H1 (cell line): ENCODE measurements at regions not wholly inside any gene's neighbourhood (a gene's known extent, or its start where the extent isn't known, plus 50 kb on each side); places are given as distances from the start of the nearest gene placed in this dataset.
"Not testable (repeated sequence)": the region's sequence is repeated elsewhere in the genome, so short reads cannot be mapped to it uniquely, and the experiment has no call there.

ENCODE experiments used
- CTCF ChIA-PET: fragments of 300-600 bp; sonication (Branson Sonifier 250); formaldehyde crosslinking; loops from one replicate; lab custom pipeline; 2021; ENCODE audit not compliant: partially characterized antibody; lab: Charles Lee
- POLR2A ChIA-PET: fragments of 300-600 bp; sonication (Branson Sonifier 250); formaldehyde crosslinking; loops from one replicate; lab custom pipeline; 2021; ENCODE audit warnings: inconsistent platforms; ENCODE audit not compliant: partially characterized antibody; lab: Charles Lee
- DNase-seq, 2 experiments: peaks; one replicate each; pipeline versions ENCODE4 v3.0.0 to v3.0.0-alpha.2; 2010 to 2022; ENCODE audit warnings: low spot score in 2 of 2, low read depth in 1 of 2, mixed read lengths in 1 of 2
- FAIRE-seq: peaks from 2 replicates; lab custom pipeline; 2011; peaks lifted over from hg19 to GRCh38; lab: Jason Lieb, UNC
- H2AFZ ChIP-seq: 2 replicates; pipeline ENCODE4 v1.8.1; 2012; ENCODE audit warnings: low read length, inconsistent platforms
- H2AK5ac ChIP-seq: 2 replicates; pipeline ENCODE4 v1.6.1; 2013; ENCODE audit warnings: low read depth, low read length
- H2BK120ac ChIP-seq: replicated peaks from 2 replicates; pipeline ENCODE3; 2013; ENCODE audit warnings: low read depth, low read length, inconsistent platforms
- H2BK12ac ChIP-seq: 2 replicates; pipeline ENCODE4 v1.6.1; 2013; ENCODE audit warnings: low read depth, low read length
- H2BK15ac ChIP-seq: 2 replicates; pipeline ENCODE4 v1.6.1; 2013; ENCODE audit warnings: low read length
- H2BK20ac ChIP-seq: 2 replicates; pipeline ENCODE4 v1.6.1; 2013; ENCODE audit warnings: low read length
- H2BK5ac ChIP-seq: 2 replicates; pipeline ENCODE4 v1.6.1; 2013; ENCODE audit warnings: low read depth, low read length
- H3K14ac ChIP-seq: 2 replicates; pipeline ENCODE4 v1.6.1; 2013; ENCODE audit warnings: inconsistent platforms; ENCODE audit not compliant: insufficient read length
- H3K18ac ChIP-seq: 2 replicates; pipeline ENCODE4 v1.6.1; 2013; ENCODE audit warnings: low read length; ENCODE audit errors: extremely low read depth
- H3K23ac ChIP-seq: 2 replicates; pipeline ENCODE4 v1.6.1; 2013; ENCODE audit warnings: inconsistent platforms; ENCODE audit not compliant: insufficient read length
- H3K23me2 ChIP-seq: 2 replicates; pipeline ENCODE4 v1.6.1; 2013; ENCODE audit warnings: low read depth, low read length
- H3K27ac ChIP-seq: 2 replicates; pipeline ENCODE4 v1.6.1; 2011; ENCODE audit warnings: low read depth, low read length, inconsistent platforms
- H3K27me3 ChIP-seq, 4 experiments: replicated peaks in 1 of 4; 1 replicate in 1 of 4; 2 replicates in 3 of 4; pipeline versions ENCODE4 v1.6.1 to v1.8.1; 2011 to 2013; ENCODE audit warnings: low read length in 3 of 4, mild to moderate bottlenecking in 3 of 4, inconsistent platforms in 2 of 4, mixed read lengths in 2 of 4, moderate library complexity in 1 of 4; ENCODE audit not compliant: control insufficient read depth in 3 of 4, insufficient read depth in 3 of 4; ENCODE audit errors: extremely low read depth in 1 of 4
- H3K36me3 ChIP-seq, 4 experiments: 2 replicates each; pipeline versions ENCODE4 v1.6.1 to v1.8.1; 2011 to 2013; ENCODE audit warnings: mild to moderate bottlenecking in 4 of 4, low read length in 3 of 4, moderate library complexity in 2 of 4, control low read depth in 1 of 4, inconsistent platforms in 1 of 4; ENCODE audit not compliant: insufficient read depth in 4 of 4, control insufficient read depth in 2 of 4
- H3K4ac ChIP-seq: replicated peaks from 2 replicates; pipeline ENCODE3; 2013; ENCODE audit warnings: low read length, low read depth, mixed read lengths, inconsistent platforms; ENCODE audit not compliant: insufficient read length
- H3K4me1 ChIP-seq, 4 experiments: replicated peaks in 1 of 4; 1 replicate in 1 of 4; 2 replicates in 3 of 4; pipeline versions ENCODE4 v1.6.1 to v1.8.1; 2011 to 2013; ENCODE audit warnings: low read length in 3 of 4, inconsistent platforms in 2 of 4, mixed read lengths in 1 of 4; ENCODE audit not compliant: insufficient read depth in 4 of 4, control insufficient read depth in 3 of 4
- H3K4me2 ChIP-seq, 2 experiments: 2 replicates each; pipeline versions ENCODE4 v1.6.1 to v1.8.1; 2011 to 2013; ENCODE audit warnings: low read depth in 2 of 2, low read length in 2 of 2, control low read depth in 1 of 2, inconsistent platforms in 1 of 2, mild to moderate bottlenecking in 1 of 2; ENCODE audit not compliant: insufficient read depth in 1 of 2
- H3K4me3 ChIP-seq, 4 experiments: fragments of 200-600, 300-600 bp in 1 of 4; sonication (generic), shearing (Covaris generic), sonication (Bioruptor Twin) in 1 of 4; 2 replicates each; pipeline versions ENCODE4 v1.5.1 to v1.8.1; 2011 to 2016; ENCODE audit warnings: low read length in 4 of 4, low read depth in 3 of 4, control low read depth in 2 of 4, inconsistent platforms in 2 of 4, mild to moderate bottlenecking in 2 of 4, mixed read lengths in 1 of 4, moderate library complexity in 1 of 4; ENCODE audit not compliant: insufficient read depth in 2 of 4; ENCODE audit errors: extremely low read depth in 1 of 4
- H3K56ac ChIP-seq: replicated peaks from 2 replicates; pipeline ENCODE3; 2013; ENCODE audit warnings: low read depth, mild to moderate bottlenecking, mixed read lengths, low read length, inconsistent platforms; ENCODE audit not compliant: insufficient read length
- H3K79me1 ChIP-seq: 2 replicates; pipeline ENCODE4 v1.6.1; 2013; ENCODE audit warnings: low read depth, low read length, control low read depth
- H3K79me2 ChIP-seq, 2 experiments: 2 replicates each; pipeline versions ENCODE4 v1.6.1 to v1.8.1; 2012 to 2013; ENCODE audit warnings: low read length in 2 of 2, mild to moderate bottlenecking in 2 of 2, inconsistent platforms in 1 of 2; ENCODE audit not compliant: insufficient read depth in 2 of 2, control insufficient read depth in 1 of 2
- H3K9ac ChIP-seq, 4 experiments: replicated peaks in 1 of 4; 1 replicate in 1 of 4; 2 replicates in 3 of 4; pipeline versions ENCODE4 v1.6.1 to v1.8.1; 2011 to 2013; ENCODE audit warnings: low read depth in 3 of 4, low read length in 3 of 4, control low read depth in 2 of 4, mild to moderate bottlenecking in 2 of 4, moderate library complexity in 2 of 4, inconsistent platforms in 1 of 4; ENCODE audit errors: extremely low read depth in 1 of 4
- H3K9me3 ChIP-seq, 2 experiments: 2 replicates each; pipeline versions ENCODE4 v1.6.1 to v1.8.1; 2012 to 2013; ENCODE audit warnings: mild to moderate bottlenecking in 2 of 2, moderate library complexity in 2 of 2, control low read depth in 1 of 2, inconsistent platforms in 1 of 2, low read depth in 1 of 2, low read length in 1 of 2, mixed read lengths in 1 of 2; ENCODE audit not compliant: insufficient read depth in 2 of 2
- H4K20me1 ChIP-seq, 2 experiments: replicated peaks in 1 of 2; 2 replicates each; pipeline versions ENCODE3 to v1.8.1; 2011 to 2013; ENCODE audit warnings: inconsistent platforms in 2 of 2, low read length in 2 of 2, mild to moderate bottlenecking in 1 of 2; ENCODE audit not compliant: insufficient read depth in 2 of 2, control insufficient read depth in 1 of 2
- H4K5ac ChIP-seq: 2 replicates; pipeline ENCODE4 v1.6.1; 2013; ENCODE audit warnings: low read length, low read depth, mixed read lengths, inconsistent platforms; ENCODE audit not compliant: insufficient read length
- H4K8ac ChIP-seq: 2 replicates; pipeline ENCODE4 v1.8.0; 2013; ENCODE audit warnings: mild to moderate bottlenecking, moderate library complexity, low read length, inconsistent platforms; ENCODE audit not compliant: insufficient read depth; ENCODE audit errors: extremely low read depth
- H4K91ac ChIP-seq: replicated peaks from 2 replicates; pipeline ENCODE3; 2013; ENCODE audit warnings: low read length, mixed read lengths, inconsistent platforms; ENCODE audit not compliant: insufficient read length
- KDM1A ChIP-seq: fragments of 200-600, 300-600 bp; sonication (generic); IDR thresholded peaks from 2 replicates; pipeline ENCODE4 v1.7.1; 2016; ENCODE audit warnings: mild to moderate bottlenecking, low read length, borderline replicate concordance

DNA sequence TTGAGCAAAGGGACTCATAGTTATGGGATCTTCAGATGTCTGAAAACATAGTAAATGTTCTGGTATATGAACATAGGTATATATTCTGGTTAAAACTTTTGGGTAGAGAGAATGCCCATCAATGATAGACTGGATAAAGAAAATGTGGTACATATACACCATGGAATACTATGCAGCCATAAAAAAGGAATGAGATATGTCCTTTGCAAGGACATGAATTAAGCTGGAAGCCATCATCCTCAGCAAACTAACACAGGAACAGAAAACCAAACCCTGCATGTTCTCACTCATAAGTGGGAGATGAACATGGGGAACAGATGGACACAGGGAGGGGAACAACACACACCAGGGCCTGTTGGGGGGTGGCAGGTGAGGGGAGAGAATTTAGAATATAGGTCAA lies 171.0 kb upstream of the CCNH start:
- H3K27ac ChIP-seq, H2AFZ ChIP-seq, H3K18ac ChIP-seq, H3K56ac ChIP-seq, H3K23me2 ChIP-seq, H3K79me1 ChIP-seq, H4K91ac ChIP-seq, H2BK5ac ChIP-seq, H2BK120ac ChIP-seq, H3K36me3 ChIP-seq, H3K4me1 ChIP-seq, DNase-seq, H3K4me2 ChIP-seq, H3K14ac ChIP-seq, H4K5ac ChIP-seq, H3K23ac ChIP-seq, H3K27me3 ChIP-seq, H2BK12ac ChIP-seq, H4K20me1 ChIP-seq, H3K79me2 ChIP-seq, H3K4me3 ChIP-seq, FAIRE-seq, H4K8ac ChIP-seq, CTCF ChIA-PET, H3K9ac ChIP-seq, POLR2A ChIA-PET, H2AK5ac ChIP-seq, H2BK15ac ChIP-seq, H3K9me3 ChIP-seq, H3K4ac ChIP-seq, H2BK20ac ChIP-seq: not testable (repeated sequence)
- TF ChIP-seq KDM1A, result peak; percentile 27; the same call in 1 of the 2 replicates
